ENCODE measurements at regions not wholly inside any gene's neighbourhood (a gene's known extent, or its start where the extent isn't known, plus 50 kb on each side); places are given as distances from the start of the nearest gene placed in this dataset.

DNA sequence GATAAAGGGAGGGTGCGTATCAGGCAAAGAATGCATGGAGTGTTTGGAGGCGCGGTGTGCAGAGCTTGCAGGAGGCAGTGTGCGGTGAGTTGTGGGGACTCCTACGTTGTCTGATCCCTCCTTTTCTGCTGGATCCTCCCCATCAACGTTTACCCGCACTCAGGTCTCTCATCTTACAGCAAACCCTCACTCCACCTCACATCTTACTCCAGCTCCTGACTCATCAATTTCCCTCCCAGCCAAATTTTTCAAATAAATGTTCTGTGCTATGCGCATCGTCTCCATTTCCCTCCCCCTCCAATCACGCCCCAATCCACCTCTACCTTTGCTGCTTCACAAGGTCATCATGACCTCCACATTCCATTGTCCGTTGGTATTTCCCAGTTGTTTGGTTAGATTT is 138.9 kb upstream of the KLF4 start:
- no peak for DNase-seq (ENCODE audit: low read depth in 2 of 2)

- no peak for DNase-seq (ENCODE audit: low read depth in 2 of 2)
These were observed 138.2 kb upstream of the KLF4 start for GRCh38 chr9:107627781-107628180.

GRCh38 chr9:107626118-107626517 is 136.5 kb upstream of the KLF4 start:
- no peak for DNase-seq (ENCODE audit: low read depth in 2 of 2)

- DNase-seq (ENCODE audit: low read depth in 2 of 2), result no peak
These were observed 135.9 kb upstream of the KLF4 start for GRCh38 chr9:107625383-107625984.

DNA sequence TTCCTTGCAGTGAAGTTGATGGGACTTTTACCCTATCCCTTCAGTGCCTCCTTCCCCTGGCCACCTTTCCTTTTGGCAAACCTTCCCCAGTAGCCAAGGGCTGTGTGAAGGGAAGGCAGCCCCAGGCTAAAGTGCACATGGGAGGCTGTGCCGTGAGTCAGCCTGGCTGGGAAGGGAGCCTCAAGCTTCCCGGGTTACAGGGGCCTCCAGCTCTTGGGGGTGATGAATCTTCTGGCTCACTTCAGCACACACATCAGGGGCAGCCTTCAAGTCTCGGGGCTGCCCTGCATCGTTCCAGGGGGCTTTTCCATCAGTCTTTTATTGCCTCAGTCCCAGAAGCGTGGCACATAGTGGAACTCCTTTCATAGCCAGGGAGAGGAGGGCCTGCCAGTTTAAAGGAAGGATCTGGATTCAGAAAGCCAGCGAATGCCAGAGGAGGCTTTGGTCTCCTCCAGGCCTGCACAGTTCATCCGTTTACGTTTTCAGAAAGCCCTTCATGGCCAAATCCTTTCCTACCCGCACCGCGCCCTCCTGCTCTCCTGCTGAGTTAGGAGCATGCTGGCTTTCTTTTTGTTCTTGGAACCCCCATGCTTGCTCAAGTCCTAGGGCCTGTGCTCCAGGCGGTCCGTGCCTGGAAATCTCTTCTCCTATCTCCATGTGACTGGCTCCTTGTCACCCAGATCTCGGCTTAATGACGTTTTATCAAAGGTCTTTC is 134.8 kb upstream of the KLF4 start:
- no peak for DNase-seq (ENCODE audit: low read depth in 2 of 2)

GRCh38 chr9:107621436-107621835 is 131.9 kb upstream of the KLF4 start:
- DNase-seq (ENCODE audit: low read depth in 2 of 2), result no peak

DNA sequence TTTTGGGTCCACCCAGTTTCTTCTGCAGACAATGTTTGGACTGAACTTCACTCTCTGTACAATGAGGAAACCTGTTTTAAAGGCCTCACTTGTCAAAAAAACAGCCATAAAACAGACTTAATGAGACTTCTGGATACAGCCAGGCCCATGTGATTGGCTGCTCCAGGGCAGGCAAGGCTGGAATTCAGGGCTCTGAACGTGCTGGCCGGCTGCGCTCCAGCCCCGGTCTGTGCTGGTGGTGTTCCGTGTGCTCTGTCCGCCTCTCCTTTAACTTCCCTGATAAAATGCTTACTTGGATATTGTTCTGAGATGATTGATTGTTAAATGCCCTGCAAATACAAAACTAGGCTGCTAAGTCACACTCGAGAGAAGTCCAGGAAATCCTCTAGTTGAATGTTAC is 131.2 kb upstream of the KLF4 start:
- no peak for DNase-seq (ENCODE audit: low read depth in 2 of 2)

DNA sequence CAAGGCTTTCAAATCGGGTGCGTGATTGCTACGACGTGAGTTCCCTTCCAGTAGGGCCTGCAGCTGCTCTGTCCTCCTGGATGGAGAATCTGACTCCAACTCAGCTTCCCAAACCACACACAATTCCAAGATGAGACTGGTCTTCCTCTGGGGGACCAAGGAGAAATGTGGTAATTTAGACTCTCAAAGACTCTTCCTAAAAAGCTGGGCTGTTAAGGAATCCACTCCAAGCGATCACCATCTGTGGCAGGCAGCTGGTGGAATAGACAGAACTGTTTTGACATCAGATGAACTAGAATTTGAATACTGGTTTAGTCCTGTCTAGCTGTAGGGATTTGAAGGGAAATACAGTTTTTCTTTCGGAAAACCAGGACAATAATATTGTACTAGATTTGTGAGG is 130.7 kb upstream of the KLF4 start:
- no peak for DNase-seq (ENCODE audit: low read depth in 2 of 2)

- DNase-seq (ENCODE audit: low read depth in 2 of 2), result no peak
These were observed 125.8 kb upstream of the KLF4 start for GRCh38 chr9:107615321-107615720.

DNA sequence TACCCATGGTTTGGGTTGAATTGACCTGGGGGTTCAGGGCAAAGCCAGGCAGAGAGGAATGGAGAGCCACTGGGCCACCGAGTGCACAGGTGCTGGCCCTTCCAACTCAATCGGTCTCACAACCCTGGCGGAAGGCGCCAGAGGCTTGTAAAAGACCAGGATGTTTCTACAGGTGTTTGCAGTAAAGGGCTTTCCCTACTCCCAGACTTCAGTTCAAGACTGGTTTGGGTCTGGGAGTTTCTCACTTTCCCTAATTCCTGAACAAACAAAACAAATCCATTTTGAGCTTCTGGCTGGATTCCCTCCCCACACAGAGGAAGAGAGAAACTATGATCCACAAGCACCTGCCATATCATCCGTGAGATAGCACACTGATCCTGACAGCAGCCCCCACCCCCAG is 125.2 kb upstream of the KLF4 start:
- no peak for DNase-seq (ENCODE audit: low read depth in 2 of 2)

DNA sequence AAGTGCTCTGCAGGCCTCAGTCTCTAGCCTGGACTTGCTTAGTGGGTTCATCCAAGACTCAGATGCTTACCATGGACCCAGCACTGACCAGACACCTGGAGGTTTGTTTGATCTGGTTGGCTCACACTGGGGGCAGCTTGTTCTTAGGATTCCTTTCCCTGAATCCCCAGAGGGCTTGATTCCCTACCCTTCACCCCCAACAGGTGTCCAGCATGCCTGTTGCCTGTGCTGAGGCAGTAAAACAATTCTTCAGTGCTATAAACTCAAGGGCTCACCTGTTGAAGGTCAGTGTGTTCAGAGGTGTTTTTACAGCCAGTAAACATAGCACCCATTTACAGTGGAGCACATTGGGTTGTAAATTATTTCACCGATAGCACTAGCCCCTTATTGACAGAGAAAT is 123.8 kb upstream of the KLF4 start:
- DNase-seq (ENCODE audit: low read depth in 2 of 2), result no peak

DNA sequence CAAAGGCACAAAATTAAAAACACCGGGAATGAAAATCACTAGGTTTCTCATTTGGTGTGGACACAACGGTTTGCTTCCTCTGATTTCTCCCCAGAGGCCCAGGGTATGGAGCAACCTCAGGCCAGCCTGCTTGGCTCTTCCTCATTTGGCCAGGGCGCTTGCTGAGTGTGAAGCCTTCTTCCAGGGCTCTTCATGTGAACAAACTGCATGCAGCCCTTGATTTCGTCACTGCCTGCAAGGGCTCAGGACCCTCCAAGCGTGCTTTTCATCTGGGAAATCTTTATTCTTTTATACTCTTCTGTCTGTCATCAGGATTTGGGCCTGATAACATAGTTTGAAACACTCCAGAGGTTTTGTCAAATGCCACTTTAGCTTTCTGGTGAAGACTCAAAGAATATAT is 122.6 kb upstream of the KLF4 start:
- no peak for DNase-seq (ENCODE audit: low read depth in 2 of 2)

DNA sequence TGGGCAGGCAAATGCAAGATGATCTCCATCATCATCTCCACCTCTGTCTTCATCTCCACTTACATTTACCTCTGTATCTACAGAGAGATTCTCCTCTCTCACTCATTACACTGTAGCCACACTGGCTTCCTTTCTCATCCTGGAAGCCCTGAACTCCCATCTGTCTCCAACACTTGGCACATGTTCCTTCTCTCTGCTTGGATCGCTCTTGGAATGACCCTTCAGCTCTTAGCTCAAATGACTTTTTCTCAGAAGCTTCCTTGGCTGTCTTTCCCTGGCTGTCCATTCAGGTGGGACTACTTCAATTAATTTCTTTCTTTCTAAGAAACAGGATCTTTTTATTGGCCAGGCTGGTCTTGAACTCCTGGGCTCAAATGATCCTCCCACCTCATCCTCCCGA is 120.0 kb upstream of the KLF4 start:
- DNase-seq (ENCODE audit: low read depth in 2 of 2), result no peak

DNA sequence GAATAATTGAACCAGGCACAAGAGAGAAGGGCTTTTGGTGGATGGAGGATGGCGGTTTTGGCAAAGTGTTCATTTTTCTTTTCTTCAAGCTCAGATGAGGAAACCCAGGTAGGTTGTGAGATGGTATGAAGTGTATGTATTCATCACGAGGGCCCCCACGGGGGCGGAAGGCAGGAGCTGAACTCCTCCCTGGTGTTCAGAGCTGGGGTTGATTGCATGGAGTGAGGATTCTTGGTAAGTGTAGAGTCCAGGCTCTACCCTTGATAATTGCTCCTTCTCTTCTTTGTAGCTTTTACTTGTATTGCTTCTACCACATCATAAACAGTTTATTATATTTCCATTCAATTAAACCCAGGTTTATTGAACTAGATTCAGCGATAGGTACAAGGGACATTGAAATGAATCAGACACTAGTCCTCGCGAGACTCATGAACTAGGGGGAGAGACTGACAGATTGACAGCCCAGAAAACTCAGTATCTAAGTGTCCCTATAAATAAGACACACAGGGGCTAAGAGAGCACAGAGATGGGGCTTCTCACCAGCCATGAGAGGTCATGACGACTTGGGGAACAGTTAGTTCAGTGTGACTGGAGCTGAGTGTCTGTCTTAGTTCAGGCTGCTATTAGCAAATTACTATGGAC is 116.7 kb upstream of the KLF4 start:
- no peak for DNase-seq (ENCODE audit: low read depth in 2 of 2)

DNA sequence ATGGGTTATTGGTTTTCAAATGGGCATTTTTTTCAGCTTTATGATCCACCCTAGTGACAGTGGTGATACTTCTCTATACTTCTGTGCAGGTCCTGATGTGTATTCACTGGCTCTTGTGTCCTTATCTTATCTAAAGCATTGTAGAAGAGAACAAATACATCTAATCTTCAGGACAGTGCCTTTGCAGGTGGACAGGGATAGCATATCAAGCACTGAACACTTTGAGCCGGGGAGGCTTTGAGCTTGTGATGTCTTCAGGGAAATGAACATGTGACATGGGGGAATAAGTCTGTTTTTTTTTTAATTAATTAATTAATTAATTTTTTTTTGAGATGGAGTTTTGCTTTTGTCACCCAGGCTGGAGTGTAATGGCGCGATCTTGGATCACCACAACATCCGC is 115.5 kb upstream of the KLF4 start:
- no peak for DNase-seq (ENCODE audit: low read depth in 2 of 2)

DNA sequence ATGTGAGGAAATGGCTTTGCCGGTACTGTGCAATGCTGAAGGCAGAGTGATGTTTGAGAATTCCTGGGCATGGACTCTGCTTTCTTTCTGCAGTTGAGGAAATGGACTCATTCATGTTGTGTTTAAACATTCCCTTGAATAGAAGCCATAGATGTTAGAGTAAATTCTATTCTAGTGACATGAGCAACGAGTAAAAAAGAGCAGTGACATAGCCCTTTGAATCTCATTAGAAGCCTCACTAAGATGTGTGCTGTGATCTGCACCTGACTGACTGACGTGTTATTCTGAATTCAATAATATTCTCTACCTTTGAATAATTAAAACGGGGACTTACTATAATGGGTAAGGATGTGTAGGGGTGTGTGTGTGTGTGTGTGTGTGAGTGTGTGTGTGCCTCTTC is 113.7 kb upstream of the KLF4 start:
- DNase-seq (ENCODE audit: low read depth in 2 of 2), result no peak

- no peak for DNase-seq (ENCODE audit: low read depth in 2 of 2)
These were observed 110.5 kb upstream of the KLF4 start for GRCh38 chr9:107600060-107600573.

DNA sequence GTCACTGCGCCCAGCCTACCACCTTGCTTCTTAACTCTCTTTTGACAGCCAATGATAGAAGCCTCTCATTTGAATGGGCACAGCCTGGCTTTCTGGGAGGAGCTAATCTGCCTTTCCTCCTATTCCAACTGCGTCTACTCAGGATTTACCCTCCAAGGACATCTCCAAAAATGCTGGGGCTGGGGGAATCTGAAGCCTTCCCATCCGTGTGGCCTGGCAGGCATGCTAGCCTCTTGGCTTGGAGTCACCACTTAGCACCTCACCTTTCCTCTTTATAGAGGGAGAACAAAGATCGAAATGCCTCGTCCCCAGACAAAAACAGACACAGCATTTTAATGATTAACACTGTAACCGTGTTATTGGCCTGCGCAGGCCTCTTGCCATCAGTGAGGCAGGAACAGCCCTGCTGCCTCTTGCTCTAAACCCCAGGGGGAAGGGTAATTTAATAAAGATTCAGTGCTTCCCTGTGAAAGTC is 108.2 kb upstream of the KLF4 start:
- DNase-seq (ENCODE audit: low read depth in 2 of 2), result no peak

DNA sequence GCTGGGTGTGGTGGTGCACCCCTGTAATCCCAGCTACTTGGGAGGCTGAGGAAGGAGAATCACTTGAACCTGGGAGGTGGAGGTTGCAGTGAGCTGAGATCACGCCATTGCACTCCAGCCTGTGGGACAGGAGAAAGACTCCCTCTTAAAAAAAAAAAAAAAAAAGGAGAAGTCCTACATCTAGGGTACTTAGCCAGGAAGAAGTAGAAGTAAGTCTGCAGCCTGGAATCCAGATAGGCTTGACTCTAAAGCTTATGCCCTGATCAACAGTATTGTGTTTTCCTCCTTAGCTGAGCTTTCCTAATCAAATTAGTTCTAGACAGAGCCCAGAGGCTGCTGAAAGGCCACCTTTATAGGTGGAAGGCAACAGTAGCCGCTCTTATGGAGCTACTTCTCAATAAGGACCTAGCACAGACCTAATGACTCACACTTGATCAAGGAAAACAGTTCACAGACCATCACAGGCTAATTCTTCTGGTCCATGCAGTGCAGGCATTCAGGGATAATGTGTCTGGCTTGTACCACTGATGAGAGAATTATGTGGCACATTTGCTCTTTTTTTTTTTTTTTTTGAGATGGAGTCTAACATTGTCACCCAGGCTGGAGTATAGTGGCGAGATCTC is 105.5 kb upstream of the KLF4 start:
- no peak for DNase-seq (ENCODE audit: low read depth in 2 of 2)

- DNase-seq (ENCODE audit: low read depth in 2 of 2), result no peak
These were observed 103.8 kb upstream of the KLF4 start for GRCh38 chr9:107593224-107593870.

DNA sequence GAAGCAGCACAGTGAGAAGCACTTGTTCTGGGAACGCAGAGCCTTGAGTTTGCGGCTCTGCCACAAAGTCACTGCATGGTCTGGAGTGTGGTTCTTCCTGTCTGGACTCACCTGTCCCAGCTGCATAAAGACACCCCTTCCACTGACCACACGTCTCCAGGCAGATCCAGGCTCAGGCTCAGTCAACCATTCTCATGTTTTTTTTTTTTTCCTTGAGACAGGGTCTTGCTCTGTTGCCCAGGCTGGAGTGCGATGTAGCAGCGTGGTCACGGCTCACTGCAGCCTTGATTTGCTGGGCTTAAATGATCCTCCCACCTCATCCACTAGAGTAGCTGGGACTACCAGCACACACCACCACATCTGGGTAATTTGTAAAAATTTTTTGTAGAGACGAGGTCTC is 102.9 kb upstream of the KLF4 start:
- DNase-seq (ENCODE audit: low read depth in 2 of 2), result no peak

GRCh38 chr9:107591781-107592180 is 102.2 kb upstream of the KLF4 start:
- no peak for DNase-seq (ENCODE audit: low read depth in 2 of 2)
